ENCODE measurements at regions not wholly inside any gene's neighbourhood (a gene's known extent, or its start where the extent isn't known, plus 50 kb on each side); places are given as distances from the start of the nearest gene placed in this dataset.
A peak's percentile ranks its signal among the peaks of the same experiment; 100 is the strongest.

- H3K36me3 ChIP-seq (ENCODE audit: control insufficient read depth in 2 of 4, insufficient read depth in 4 of 4, low read length in 3 of 4): no peaks in the 10 kb centered on the region
- no peak overlapping the region for H3K4me2 ChIP-seq (ENCODE audit: insufficient read depth in 1 of 2, low read depth in 2 of 2, low read length in 2 of 2)
- no peak overlapping the region for H2BK15ac ChIP-seq (ENCODE audit: low read length)
- no peak overlapping the region for H4K8ac ChIP-seq (ENCODE audit: extremely low read depth, insufficient read depth, low read length)
- no peaks in the 10 kb centered on the region for H3K79me2 ChIP-seq (ENCODE audit: control insufficient read depth in 1 of 2, insufficient read depth in 2 of 2, low read length in 2 of 2)
- no peak overlapping the region for H2BK120ac ChIP-seq (replicated peaks; ENCODE audit: low read depth, low read length)
- no peak overlapping the region for H2BK12ac ChIP-seq (ENCODE audit: low read depth, low read length)
- POLR2A ChIA-PET (ENCODE audit: partially characterized antibody): no interaction called here
- no peak overlapping the region for H2BK20ac ChIP-seq (ENCODE audit: low read length)
- 77% methylated on average over 1 of the region's 1 CpG; no CpG with 5 or more reads in 1 of the 2 experiments for WGBS, 2 experiments (ENCODE audit: extremely low coverage in 1 of 2, insufficient coverage in 1 of 2, insufficient read length in 1 of 2, insufficient replicate concordance in 2 of 2, low coverage in 1 of 2, low lambda C conversion rate in 2 of 2, missing lambda C conversion rate in 1 of 2)
- TF ChIP-seq GTF2F1 (IDR thresholded peaks at IDR 0.05; ENCODE audit: borderline replicate concordance, low read depth, low read length) (no peak), CBX8 (IDR thresholded peaks at IDR 0.05; ENCODE audit: borderline replicate concordance, low read depth, low read length) (no peak), TEAD4 (IDR thresholded peaks at IDR 0.05; ENCODE audit: low read depth, low read length) (0 out of 2 replicates have a peak, but pooled peaks have one; percentile 19)
- CTCF ChIA-PET (ENCODE audit: partially characterized antibody): interaction anchor here (1.5 kb wide), 1 partner anchor 48 kb away, joined by 3 read pairs; no protein-coding TSS in a partner anchor
- H2BK5ac ChIP-seq (ENCODE audit: low read depth, low read length): no peak overlapping the region
- FAIRE-seq (no peak), DNase-seq (ENCODE audit: low read depth in 1 of 2, low spot score in 2 of 2) (no peak)
- no peaks in the 10 kb centered on the region for H4K20me1 ChIP-seq (replicated peaks in 1 of 2; ENCODE audit: control insufficient read depth in 1 of 2, insufficient read depth in 2 of 2, low read length in 2 of 2)
- H3K9me3 ChIP-seq (ENCODE audit: insufficient read depth in 2 of 2, low read depth in 1 of 2, low read length in 1 of 2): no peaks in the 10 kb centered on the region
- no peak overlapping the region for H2AFZ ChIP-seq (ENCODE audit: low read length)
- H3K23ac ChIP-seq (ENCODE audit: insufficient read length): no peak overlapping the region
- H3K4me3 ChIP-seq (ENCODE audit: extremely low read depth in 1 of 4, insufficient read depth in 2 of 4, low read depth in 3 of 4, low read length in 4 of 4): no peak overlapping the region
- H4K91ac ChIP-seq (replicated peaks; ENCODE audit: insufficient read length, low read length): no peak overlapping the region
- H3K4me1 ChIP-seq (replicated peaks in 1 of 4; ENCODE audit: control insufficient read depth in 3 of 4, insufficient read depth in 4 of 4, low read length in 3 of 4): peaks cover 0 to 6% (median 0%) of the 10 kb centered on the region in 4 experiments; a peak in 1 of 7 replicates
- no peak overlapping the region for H3K18ac ChIP-seq (ENCODE audit: extremely low read depth, low read length)
- H3K79me1 ChIP-seq (ENCODE audit: low read depth, low read length): no peaks in the 10 kb centered on the region
- no peak overlapping the region for H2AK5ac ChIP-seq (ENCODE audit: low read depth, low read length)
- no peak overlapping the region for H3K27ac ChIP-seq (ENCODE audit: low read depth, low read length)
- no peak overlapping the region for H4K5ac ChIP-seq (ENCODE audit: insufficient read length, low read depth, low read length)
- H3K9ac ChIP-seq (replicated peaks in 1 of 4; ENCODE audit: extremely low read depth in 1 of 4, low read depth in 3 of 4, low read length in 3 of 4): no peak overlapping the region
- H3K56ac ChIP-seq (replicated peaks; ENCODE audit: insufficient read length, low read depth, low read length): no peak overlapping the region
- no peak overlapping the region for H3K14ac ChIP-seq (ENCODE audit: insufficient read length)
- H3K23me2 ChIP-seq (ENCODE audit: low read depth, low read length): no peaks in the 10 kb centered on the region
- H3K27me3 ChIP-seq (replicated peaks in 1 of 4; ENCODE audit: control insufficient read depth in 3 of 4, extremely low read depth in 1 of 4, insufficient read depth in 3 of 4, low read length in 3 of 4): no peaks in the 10 kb centered on the region
- no peak overlapping the region for H3K4ac ChIP-seq (replicated peaks; ENCODE audit: insufficient read length, low read depth, low read length)
Measured at GRCh38 chr6:104574135-104574750, 285.5 kb downstream of the HACE1 start.

Data from H1 (cell line).